ENCODE measurements at regions not wholly inside any gene's neighbourhood (a gene's known extent, or its start where the extent isn't known, plus 50 kb on each side); places are given as distances from the start of the nearest gene placed in this dataset.

GRCh38 chr9:16308645-16309044, 561.8 kb downstream of the BNC2 start:
- Histone ChIP-seq H3K27ac (ENCODE audit: insufficient read depth, low read length) (no peak overlapping the region), H3K4me3 (replicated peaks in 1 of 4; ENCODE audit: control extremely low read depth in 1 of 4, insufficient read depth in 1 of 4, low read depth in 3 of 4, low read length in 4 of 4) (no peak overlapping the region), H3K36me3 (ENCODE audit: control insufficient read depth, insufficient read depth, low read length) (no peaks in the 10 kb centered on the region), H3K4me2 (ENCODE audit: extremely low read depth, insufficient read depth, low read length) (no peak overlapping the region), H3K9me3 (ENCODE audit: control insufficient read depth, insufficient read depth, low read depth, low read length) (no peaks in the 10 kb centered on the region), H3K4me1 (ENCODE audit: control insufficient read depth, extremely low read depth, insufficient read depth, low read length) (no peaks in the 10 kb centered on the region), H3K27me3 (ENCODE audit: control insufficient read depth, insufficient read depth, low read length) (no peaks in the 10 kb centered on the region), H2AFZ (ENCODE audit: low read length) (no peak overlapping the region), H3K9ac (ENCODE audit: insufficient read depth, low read length) (no peak overlapping the region), H3K79me2 (ENCODE audit: control insufficient read depth, insufficient read depth, low read length) (no peaks in the 10 kb centered on the region), H4K20me1 (ENCODE audit: control insufficient read depth, extremely low read depth, insufficient read depth, low read length) (no peaks in the 10 kb centered on the region)
- TF ChIP-seq CTCF (conservative IDR thresholded peaks at IDR 0.05 in 1 of 2, IDR thresholded peaks at IDR 0.05 in 1 of 2; ENCODE audit: low read depth in 1 of 2, low read length in 2 of 2) (no peak), EZH2 (IDR thresholded peaks at IDR 0.05; ENCODE audit: low read length, missing control alignments) (no peak)
- no peak for DNase-seq (ENCODE audit: low read depth in 2 of 2)

- TF ChIP-seq EZH2 (IDR thresholded peaks at IDR 0.05; ENCODE audit: low read length, missing control alignments) (no peak), CTCF (conservative IDR thresholded peaks at IDR 0.05 in 1 of 2, IDR thresholded peaks at IDR 0.05 in 1 of 2; ENCODE audit: low read depth in 1 of 2, low read length in 2 of 2) (no peak)
Measured at GRCh38 chr9:16309082-16309468, 561.4 kb downstream of the BNC2 start.

GRCh38 chr9:16309469-16310271, 560.8 kb downstream of the BNC2 start:
- TF ChIP-seq CTCF (conservative IDR thresholded peaks at IDR 0.05 in 1 of 2, IDR thresholded peaks at IDR 0.05 in 1 of 2; ENCODE audit: low read depth in 1 of 2, low read length in 2 of 2) (no peak), EZH2 (IDR thresholded peaks at IDR 0.05; ENCODE audit: low read length, missing control alignments) (no peak)
- Histone ChIP-seq H4K20me1 (ENCODE audit: control insufficient read depth, extremely low read depth, insufficient read depth, low read length) (no peaks in the 10 kb centered on the region), H3K27me3 (ENCODE audit: control insufficient read depth, insufficient read depth, low read length) (no peaks in the 10 kb centered on the region), H3K27ac (ENCODE audit: insufficient read depth, low read length) (no peak overlapping the region), H3K4me1 (ENCODE audit: control insufficient read depth, extremely low read depth, insufficient read depth, low read length) (peaks cover 2% of the 10 kb centered on the region), H2AFZ (ENCODE audit: low read length) (peak overlapping the region; percentile 57), H3K36me3 (ENCODE audit: control insufficient read depth, insufficient read depth, low read length) (no peaks in the 10 kb centered on the region), H3K4me2 (ENCODE audit: extremely low read depth, insufficient read depth, low read length) (peak overlapping the region; percentile 68), H3K4me3 (replicated peaks in 1 of 4; ENCODE audit: control extremely low read depth in 1 of 4, insufficient read depth in 1 of 4, low read depth in 3 of 4, low read length in 4 of 4) (no peak overlapping the region), H3K79me2 (ENCODE audit: control insufficient read depth, insufficient read depth, low read length) (no peaks in the 10 kb centered on the region), H3K9me3 (ENCODE audit: control insufficient read depth, insufficient read depth, low read depth, low read length) (no peaks in the 10 kb centered on the region), H3K9ac (ENCODE audit: insufficient read depth, low read length) (no peak overlapping the region)
- DNase-seq (ENCODE audit: low read depth in 2 of 2) = peak in 1 of 2 donors; percentile 56

More at GRCh38 chr9:16309082-16309468, 561.4 kb downstream of the BNC2 start:
- Histone ChIP-seq H3K27me3 (ENCODE audit: control insufficient read depth, insufficient read depth, low read length) (no peaks in the 10 kb centered on the region), H3K9me3 (ENCODE audit: control insufficient read depth, insufficient read depth, low read depth, low read length) (no peaks in the 10 kb centered on the region), H3K9ac (ENCODE audit: insufficient read depth, low read length) (no peak overlapping the region), H3K4me1 (ENCODE audit: control insufficient read depth, extremely low read depth, insufficient read depth, low read length) (no peaks in the 10 kb centered on the region), H3K36me3 (ENCODE audit: control insufficient read depth, insufficient read depth, low read length) (no peaks in the 10 kb centered on the region), H4K20me1 (ENCODE audit: control insufficient read depth, extremely low read depth, insufficient read depth, low read length) (no peaks in the 10 kb centered on the region), H3K79me2 (ENCODE audit: control insufficient read depth, insufficient read depth, low read length) (no peaks in the 10 kb centered on the region), H3K27ac (ENCODE audit: insufficient read depth, low read length) (no peak overlapping the region), H3K4me2 (ENCODE audit: extremely low read depth, insufficient read depth, low read length) (no peak overlapping the region), H2AFZ (ENCODE audit: low read length) (no peak overlapping the region), H3K4me3 (replicated peaks in 1 of 4; ENCODE audit: control extremely low read depth in 1 of 4, insufficient read depth in 1 of 4, low read depth in 3 of 4, low read length in 4 of 4) (no peak overlapping the region)
- DNase-seq (ENCODE audit: low read depth in 2 of 2) = no peak

Measured in fibroblast of lung (primary cell).